HG03565 (cell line): ENCODE measurements at regions not wholly inside any gene's neighbourhood (a gene's known extent, or its start where the extent isn't known, plus 50 kb on each side); places are given as distances from the start of the nearest gene placed in this dataset.
A peak's percentile ranks its signal among the peaks of the same experiment; 100 is the strongest.

Source experiments
- ATAC-seq: cut with Tn5 transposase; IDR thresholded peaks from one replicate; pipeline ENCODE4 v1.9.1; 2021; ENCODE audit warnings: mild to moderate bottlenecking, moderate library complexity; ENCODE audit not compliant: unreplicated experiment

DNA sequence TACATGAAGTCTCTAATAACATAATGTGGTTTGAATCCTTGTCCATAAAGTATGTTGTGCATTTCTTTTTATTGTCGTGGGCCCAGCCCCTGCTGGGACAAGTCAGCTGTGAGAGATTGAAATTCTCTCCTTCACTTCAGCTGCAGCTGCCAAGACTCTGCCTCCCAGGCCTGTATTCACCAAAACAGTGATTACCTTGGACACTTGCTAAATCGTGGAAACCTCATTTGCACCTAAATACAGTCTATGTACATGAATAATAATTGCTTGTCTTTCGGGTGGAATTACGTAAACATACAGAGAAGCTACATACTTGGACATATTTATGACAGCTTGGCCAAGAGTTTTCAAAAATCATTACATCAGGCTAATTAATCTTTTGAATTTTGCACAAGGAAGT is 898.5 kb upstream of the SEMA6A start:
- ATAC-seq: no peak

DNA sequence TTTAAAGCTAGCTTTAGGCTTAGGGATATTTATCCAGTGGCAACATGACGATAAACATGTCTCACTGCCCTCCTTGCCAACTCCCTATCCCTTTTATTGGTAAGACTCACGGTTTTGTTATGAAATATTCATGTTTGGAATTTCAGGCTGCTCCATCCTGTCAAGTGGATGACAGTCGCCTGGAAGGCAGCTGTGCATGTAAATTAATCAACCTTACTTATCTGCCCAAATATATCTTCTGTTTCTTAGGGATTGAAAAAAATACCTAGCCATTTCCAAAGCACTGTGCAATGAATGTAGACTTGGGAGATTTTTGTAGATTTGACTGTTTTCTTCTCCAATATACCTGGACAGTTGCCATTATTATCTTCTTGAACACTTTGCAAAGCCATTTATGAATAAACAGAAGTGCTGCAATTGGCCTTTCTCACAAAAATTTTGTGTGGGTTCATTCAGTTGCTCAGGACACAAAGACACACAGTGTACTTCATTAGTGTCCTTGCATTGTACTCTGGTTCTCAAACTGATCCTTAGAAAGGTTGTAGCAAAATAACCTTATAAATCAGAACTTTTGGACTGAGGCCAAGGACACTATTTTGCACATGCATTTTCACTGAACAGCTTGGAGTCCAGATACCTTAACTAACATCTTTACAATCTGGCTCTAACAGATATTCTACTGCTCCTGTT is 889.4 kb upstream of the SEMA6A start:
- no peak for ATAC-seq

DNA sequence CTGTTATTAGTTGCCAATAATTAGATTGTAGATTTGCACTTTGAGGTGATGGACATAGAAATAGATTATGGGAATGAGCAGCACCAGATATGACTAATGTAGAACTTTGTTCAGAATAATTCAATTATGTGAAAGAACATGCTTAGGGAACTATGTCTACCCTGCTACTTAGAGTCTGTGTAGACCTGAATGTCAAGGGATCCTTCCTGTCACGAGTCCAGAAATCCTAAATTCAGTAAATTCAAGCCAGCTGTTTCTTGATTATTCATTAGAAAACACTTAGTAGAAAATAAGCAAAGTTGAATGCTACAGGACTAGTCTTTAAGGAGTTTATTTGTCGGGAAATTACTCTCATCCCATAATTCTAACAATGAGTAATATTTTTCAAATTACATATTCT is 887.3 kb upstream of the SEMA6A start:
- no peak for ATAC-seq

DNA sequence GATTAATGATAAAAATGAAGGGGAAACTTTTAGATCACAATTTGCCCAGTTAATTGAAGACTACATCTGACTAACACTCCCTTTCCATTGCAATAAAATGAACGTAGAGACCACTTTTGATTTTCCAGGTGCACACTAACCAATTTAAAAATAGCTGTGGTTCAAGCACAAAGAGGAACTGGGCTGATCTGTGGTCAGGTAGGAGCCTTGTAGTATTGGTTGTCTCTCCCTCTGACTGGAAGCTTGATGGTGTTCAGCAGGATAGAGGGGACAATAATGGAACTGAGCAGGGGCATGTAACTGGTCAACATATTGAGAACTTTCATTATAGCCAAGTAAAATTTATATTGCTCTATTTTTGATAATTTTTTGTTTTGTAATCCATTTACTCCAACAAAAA is 886.8 kb upstream of the SEMA6A start:
- ATAC-seq: peak; percentile 74

DNA sequence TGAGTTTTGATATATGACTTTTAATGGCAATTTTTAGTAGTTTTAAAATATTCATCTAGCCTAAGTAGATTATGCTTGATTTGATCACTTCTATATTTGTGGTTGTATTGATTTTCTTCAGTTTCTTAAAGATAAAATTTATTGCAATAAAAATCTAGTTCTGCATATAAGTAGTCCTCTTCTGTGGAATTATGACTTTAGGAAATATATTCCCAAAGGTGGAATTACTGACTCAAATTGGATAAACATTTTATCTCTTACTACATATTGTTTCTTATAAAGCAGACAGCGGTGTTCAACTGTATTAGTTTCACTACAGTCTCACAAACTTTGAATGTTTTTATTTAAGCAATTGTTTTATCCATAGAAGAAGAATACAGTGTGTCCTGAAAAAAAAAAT is 883.0 kb upstream of the SEMA6A start:
- ATAC-seq: no peak

DNA sequence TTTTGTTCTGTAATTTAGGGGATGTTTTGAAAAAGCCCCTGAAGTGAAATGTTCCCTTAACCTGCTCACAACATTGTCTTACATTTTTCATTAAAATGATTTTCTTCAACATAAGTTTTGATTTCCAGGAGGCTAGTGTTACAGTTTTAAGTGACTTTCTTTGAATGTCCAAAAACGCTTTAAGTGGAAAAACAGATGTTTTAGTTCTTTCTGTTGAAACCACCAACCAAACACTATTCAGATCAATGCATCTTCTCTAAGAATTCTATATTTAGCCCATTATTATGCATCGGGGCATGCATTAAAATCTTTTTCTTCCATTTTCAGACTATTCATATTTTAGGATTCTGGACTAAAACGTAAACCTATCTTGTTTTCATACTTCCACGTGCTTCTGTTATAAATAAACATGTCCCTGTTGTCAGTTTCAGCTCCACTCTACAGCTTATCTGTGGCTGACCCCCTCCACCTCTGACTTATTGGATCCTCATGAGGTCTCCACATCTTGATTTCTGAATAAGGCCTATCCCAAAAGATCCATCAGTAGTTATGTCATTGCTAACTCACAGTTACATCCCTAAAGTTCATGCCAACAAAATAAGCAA is 882.3 kb upstream of the SEMA6A start:
- ATAC-seq: no peak

DNA sequence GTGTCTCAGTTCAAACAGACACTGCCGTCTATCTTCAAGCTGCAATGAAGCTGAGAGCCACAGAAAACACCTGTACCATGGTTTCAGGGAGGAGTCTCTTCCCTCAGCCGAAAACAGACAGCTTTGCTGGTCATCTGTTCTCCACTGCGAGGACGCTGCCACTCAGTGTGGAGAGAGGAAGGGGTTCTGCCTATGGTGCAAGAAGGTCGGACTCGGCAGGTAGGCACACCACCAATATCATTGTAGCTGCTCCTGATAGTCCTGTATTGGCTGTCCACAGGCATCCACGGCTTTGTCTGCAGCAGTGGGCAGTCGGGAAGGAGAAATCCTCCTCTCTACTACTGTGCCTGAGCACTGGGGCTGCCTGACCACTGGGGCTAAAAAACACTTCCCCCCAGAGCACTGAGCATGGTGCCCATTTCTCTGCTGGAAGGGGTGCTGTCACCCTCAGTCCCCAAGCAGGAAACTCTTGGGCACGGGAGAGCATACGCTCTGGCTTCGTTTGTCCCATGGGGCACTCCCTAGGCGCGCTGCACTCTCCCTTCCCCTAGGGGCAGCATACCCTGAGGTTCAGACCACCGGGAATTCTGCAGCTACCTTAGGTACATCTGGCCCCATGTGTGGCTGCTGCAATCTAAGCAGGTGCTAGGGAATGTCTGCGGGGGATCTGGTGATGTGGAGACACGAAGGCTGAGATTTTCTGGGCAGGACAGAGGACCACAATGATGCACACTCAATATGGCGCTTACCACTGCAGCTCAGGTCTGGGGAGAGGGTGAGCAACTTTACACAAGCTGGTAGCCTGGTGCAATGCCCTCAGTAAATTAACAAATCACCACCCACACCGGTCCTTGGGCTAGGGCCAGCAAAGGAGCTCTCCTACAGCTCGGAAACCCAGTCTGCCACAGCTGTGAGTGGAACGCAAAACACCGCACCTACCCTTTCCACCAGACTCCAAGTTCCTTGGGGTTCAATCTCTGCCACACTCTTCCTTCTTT is 880.9 kb upstream of the SEMA6A start:
- ATAC-seq: peak; percentile 31

DNA sequence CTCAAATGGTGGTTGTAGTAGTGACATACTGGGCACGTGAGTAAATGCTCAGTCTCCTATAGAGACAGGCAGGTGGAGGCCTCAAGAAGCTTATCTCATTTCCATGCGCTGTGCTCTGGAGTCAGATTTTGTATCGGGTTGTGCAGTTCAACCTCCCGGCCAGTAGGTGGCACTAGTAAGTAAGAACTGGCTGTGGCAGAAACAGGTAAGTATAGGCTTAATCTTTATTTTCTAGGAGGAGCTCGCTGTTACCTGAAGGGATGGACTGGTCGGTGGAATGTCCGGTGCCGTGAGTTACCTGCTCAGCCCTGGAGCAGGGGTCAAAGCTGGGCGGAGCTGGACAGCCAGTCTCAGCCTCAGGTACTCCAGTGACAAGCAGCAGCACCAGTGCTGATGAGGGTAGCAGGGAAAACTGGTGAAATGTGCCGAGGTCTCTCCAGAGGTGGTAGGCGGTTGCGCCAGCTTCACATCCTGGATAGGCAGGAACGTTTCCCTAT is 880.1 kb upstream of the SEMA6A start:
- peak; percentile 89 for ATAC-seq

DNA sequence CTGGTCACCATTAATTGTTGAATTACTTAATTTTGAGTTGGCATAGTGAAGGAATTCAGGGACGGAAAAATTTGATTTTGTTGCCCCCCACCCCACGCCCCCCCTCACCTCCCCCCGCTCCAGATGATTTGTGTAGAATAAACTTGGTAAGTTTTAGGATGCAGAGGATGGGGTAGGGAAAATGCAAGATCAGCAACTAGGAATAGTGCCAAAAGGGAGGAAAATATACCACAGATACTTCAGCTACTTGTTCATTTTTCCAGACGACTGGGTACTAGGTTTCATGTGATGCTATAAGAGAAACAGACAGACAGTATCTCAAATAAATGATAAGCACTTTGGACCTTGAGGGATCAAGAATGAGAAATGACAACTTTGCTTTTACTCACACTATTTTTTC is 862.2 kb upstream of the SEMA6A start:
- ATAC-seq: no peak

DNA sequence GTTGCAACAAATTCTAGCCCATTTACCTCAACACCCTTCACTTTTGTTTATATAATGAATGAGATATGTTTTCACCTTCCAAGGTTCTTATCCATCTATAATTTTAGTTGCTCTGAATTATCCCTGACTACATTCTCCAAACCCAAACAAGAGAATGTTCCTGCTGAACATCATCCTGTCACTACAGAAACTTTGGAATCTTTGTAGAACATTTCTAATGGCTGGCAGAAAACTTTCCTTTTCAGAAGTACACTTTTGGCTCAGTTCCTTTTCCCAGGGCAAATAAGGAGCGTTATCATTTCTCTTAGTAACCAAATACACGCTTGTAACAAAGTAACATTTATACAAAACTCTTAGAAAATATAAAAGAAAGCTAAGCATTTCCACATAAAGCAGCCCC is 860.6 kb upstream of the SEMA6A start:
- ATAC-seq: no peak

DNA sequence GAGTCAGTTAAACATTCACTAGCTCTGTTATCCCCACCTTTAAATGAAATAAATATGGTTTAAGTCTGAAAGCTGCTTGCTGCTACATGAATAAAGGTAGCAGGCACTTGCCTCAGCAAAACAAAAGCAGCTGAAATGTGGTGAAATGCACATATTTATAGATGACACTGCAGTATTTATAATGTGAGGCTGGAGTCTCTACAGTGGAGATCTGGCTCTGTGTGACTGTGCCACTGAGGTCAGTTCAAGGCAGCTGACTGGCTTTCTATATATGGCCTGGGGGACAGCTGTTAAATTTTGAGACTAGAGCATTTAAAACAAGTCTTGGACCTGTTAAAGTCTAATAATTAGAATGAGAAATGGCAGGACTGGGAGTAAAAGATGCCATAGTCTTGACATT is 859.6 kb upstream of the SEMA6A start:
- ATAC-seq: no peak

DNA sequence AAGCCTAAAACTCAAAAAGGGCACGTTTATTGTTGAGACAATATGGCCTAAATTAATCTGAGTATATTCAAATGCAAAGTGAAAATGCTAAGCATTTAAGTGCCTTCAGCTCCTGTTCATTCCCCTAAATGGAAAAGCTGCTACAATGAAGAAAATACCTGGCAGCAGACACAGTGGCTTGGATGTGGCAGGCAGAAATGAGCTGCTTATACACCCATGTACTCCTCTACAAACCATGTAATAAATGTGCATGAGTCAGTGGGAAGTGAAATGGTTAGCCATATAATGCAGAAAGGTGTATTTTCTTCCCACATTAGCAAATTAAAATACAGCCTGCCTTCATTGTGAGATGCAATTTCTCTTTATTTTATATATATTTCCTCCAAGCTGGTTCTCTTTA is 859.2 kb upstream of the SEMA6A start:
- ATAC-seq: no peak

DNA sequence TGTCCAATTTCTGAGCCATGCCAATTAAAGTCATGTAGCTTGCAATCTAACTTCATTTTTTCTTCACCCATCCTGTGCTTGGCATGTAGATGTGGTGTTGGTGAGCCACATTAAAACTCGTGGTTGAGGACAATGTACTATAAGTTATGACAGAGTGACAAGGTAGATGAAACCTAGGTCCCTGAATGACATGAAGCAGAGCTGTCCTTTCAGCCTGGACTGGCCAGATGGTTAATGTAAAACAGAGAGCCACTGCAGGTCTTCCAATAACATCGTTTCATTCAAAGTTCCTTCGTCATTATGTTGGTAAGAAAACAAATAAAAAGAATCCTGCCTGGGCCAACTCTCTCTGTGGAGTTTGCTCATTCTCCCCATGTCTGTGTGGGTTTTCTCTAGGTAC is 856.5 kb upstream of the SEMA6A start:
- no peak for ATAC-seq

DNA sequence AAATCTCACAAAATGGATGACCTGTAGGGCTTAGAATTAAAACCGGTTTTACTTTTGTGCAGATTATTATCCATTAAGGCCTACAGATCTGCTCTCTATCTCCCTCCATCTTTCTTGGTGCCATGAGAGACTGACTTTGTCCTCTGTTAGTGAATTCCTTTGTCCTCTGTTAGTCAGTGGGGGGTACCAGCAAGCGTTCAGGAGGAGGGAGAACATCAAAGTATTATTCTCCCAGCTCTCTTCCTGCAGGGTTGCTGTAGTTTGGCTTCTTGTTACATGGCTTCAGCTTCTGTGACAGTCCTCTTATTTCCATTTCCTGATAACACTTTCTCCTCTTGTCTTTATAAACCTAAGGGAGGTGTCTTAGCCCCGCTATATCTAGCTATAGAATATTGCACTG is 850.5 kb upstream of the SEMA6A start:
- no peak for ATAC-seq

DNA sequence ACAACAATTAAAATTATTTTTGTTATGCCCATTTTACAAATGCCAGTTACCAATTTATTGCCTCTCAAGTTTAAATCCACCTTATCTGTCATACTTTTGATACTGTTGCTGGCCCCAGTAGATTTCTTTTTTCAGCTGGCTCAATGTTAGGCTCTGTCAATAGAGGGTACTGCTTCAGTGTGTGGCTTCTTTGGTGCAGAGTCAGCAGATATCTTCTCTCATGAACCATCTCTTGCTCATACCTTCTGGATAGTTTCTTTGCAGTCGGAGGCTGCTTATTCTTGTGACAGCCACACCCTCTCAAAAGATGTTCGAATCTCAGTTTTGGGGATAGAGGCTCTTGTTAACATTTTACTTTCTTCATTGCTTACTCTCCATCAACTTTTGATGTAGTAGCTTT is 849.9 kb upstream of the SEMA6A start:
- ATAC-seq: no peak

DNA sequence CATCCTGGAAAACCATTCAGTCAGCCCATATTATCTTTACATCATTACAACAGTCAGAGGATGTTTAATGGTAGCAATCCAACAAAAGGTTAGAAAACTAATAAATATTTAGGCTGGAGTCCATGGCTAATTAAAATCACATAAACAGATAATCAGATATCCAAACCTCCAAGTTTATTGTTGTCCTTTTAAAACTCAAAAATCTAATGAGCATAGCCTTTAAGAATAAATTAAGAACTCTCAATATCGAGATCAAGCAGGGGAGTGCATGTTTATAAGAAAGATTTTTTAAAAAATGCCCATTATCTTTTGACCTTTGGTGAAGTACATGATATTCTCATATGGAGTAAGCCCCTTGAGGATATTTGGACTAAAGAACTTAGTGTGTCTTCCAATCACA is 842.9 kb upstream of the SEMA6A start:
- no peak for ATAC-seq

DNA sequence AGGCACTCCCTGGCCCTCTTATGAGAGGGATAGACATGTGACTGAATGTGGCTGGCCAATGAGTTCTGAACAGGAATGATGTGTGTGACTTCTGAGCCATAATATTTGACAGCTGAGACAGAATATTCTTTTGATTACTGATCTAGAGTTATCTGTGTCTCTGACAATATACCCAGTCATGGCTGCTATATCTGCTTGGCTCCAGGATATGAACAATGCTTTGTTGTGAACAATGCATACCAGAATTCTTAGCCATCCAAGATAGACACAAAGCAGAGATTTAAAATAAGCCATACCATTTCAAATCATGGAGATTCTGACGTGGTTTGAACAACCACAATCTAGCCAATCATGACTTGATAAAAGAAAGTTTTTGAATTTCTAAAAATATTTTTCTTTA is 840.3 kb upstream of the SEMA6A start:
- ATAC-seq: no peak

DNA sequence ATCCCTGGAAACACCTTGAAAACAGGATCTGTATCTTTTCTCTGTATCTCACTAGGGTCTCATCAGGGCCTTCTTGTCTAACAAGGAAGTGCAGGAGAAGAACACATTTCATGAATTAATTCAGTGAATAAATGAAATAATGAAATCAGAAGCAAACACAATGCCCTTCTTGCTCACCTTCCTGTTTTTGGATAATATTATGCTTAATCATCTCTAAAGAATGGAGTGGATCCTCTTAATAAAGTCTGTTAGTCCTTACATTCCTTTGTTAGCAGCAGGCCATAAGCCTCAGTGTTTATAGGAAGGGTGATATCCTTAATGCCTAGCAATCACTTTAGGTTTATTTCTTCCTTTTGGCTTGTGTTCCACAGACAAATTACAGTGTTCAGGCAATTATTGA is 837.1 kb upstream of the SEMA6A start:
- ATAC-seq: no peak

DNA sequence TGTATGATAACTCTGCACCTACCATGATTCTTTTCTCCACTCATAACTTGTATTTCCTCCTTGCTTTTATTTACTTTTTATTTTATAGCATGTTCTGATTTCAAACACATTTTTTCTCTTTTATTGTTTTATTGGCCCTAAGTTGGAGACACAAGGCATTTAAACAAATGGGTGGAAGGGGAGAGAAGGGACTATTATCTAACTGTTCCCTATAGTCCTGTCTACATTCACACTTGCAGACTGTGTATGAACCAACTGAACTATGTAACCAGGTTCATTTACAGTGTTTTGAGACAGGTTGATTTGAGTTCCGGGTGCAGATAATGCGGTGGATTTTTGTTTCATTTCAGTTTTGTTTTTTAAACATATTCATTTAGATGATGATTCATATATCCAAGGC is 830.6 kb upstream of the SEMA6A start:
- no peak for ATAC-seq

DNA sequence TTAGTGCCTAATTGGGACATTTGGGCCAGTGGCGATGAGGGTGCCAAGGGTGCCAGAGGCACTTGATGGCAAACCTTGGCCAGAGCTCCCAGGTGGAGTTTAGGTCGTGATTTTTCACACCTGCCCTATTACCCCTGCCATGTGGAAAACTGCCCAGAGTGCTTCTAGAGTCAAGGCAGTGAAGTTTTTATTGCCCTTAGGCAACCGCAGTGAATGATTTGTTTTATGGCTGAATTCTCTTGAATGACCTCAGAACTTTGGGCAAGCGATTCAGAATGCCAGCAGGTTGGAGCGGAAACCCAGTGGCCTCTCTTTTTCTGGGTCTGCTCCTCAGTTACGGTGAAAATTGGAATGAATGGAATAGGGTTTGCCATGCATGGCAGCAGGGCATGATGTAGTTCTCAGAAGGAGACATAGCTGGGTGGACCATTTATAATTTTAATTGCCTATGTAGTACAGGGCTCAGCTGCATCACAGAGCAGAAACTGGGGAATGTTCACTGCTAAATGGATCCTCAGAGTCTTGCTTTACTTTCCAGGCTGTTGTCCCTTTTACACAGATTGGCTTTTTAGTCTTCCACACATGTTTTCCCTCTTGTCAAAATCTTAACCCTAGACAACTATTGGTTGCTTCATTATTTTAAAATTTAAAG is 820.0 kb upstream of the SEMA6A start:
- ATAC-seq: no peak

DNA sequence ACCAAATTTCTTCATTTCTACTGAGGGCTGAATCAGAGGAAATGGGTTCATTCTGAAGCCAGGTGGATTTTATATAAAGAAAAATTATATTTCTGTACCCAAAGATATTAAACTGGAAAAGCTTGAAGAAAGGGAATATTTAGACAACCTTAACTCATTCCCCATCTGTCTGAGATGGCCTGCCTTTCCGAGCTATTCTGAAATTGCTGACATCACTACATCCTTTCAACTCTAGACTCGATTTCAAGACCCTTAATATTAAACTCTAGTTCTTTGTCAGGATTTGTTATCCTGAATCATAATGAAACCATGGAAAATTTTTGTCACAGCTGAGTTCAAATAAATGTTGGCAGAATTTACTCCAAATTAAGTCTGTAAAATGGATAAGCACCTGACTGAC is 818.5 kb upstream of the SEMA6A start:
- ATAC-seq: no peak
